ENCODE measurements at regions not wholly inside any gene's neighbourhood (a gene's known extent, or its start where the extent isn't known, plus 50 kb on each side); places are given as distances from the start of the nearest gene placed in this dataset.
A peak's percentile ranks its signal among the peaks of the same experiment; 100 is the strongest.

DNA sequence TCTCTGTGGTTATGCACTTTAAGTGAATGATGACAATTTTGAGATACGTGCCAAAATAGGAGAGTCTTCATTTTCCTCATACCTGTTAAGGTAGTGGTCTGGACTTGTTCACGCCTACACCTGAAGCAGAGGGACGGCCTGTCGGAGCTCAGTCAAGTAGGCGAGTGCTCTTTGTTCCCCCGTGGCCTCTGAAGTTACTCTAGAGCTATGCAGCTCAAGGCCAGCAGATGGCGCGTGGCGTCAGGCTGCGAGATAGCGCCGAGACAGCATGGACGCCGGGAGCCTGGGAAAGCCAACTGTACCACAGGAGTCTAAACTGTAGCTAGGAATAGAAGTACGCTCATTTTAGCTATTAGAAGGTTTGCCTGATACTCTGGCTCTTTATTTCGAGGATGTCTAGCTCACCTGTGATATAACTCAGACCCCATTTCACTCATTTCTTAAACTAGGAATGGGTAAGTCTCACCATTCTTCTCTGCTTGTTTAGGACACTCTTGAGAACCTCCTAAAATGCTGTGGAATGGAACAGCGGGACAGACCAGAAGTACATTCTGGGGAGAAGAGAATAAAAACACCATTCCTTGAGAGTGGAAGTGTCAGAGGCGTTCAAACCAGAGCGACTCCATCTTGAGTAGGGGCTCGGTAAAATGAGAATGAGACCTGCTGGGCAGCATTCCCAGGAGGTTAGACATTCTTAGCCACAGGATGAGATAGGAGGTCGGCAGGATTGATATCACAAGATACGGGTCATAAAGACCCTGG lies 267.4 kb upstream of the HMGA2 start:
- DNase-seq (ENCODE audit: low spot score), result peak; percentile 24

DNA sequence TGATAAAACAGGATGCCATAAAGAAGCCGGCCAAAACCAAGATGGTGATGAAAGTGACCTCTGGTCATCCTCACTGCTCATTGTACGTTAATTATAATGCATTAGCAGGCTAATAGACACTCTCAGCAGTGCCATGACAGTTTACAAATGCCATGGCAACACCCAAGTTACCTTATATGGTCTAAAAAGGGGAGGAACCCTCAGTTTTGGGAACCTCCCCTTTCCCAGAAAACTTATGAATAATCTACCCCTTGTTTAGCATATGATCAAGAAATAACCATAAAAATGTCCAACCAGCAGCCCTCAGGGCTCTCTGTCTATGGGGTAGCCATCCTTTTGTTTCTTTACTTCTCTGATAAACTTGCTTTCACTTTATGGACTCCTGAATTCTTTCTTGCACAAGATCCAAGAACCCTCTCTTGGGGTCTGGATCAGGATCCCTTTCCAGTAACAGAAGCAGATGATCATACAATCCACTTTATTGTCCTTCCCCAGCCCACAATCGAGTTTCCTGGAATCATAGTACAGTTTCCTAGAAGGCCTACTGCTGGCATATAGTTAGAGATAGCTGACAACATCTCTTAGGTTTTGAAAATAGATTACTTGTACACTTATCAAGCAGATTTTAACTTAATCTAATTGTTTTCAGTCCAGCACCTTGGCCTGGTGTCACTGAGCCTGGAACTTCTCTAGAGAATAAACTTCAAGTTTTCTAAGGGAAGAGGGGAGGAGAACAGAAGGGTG lies 266.7 kb upstream of the HMGA2 start:
- no peak for DNase-seq (ENCODE audit: low spot score)

DNA sequence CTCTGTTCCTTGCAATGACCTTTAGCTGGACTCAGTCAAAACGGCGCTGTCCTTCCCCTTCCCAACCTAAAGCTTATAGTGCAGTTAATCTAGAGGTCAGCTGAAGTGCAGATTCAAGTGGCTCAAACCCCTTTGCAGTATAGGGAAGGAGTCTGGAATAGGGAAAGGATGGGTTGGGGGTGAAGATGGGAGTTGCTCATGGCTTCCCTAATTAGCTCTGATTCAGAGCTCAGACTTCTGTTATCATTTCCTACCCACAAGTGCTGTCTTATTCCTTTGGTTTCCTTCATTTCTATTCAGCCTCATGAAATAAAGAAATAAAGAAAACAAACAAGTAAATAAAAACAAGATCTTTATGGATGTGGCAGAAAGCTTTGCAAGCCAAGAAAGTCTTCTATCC lies 264.0 kb upstream of the HMGA2 start:
- DNase-seq (ENCODE audit: low spot score), result no peak

DNA sequence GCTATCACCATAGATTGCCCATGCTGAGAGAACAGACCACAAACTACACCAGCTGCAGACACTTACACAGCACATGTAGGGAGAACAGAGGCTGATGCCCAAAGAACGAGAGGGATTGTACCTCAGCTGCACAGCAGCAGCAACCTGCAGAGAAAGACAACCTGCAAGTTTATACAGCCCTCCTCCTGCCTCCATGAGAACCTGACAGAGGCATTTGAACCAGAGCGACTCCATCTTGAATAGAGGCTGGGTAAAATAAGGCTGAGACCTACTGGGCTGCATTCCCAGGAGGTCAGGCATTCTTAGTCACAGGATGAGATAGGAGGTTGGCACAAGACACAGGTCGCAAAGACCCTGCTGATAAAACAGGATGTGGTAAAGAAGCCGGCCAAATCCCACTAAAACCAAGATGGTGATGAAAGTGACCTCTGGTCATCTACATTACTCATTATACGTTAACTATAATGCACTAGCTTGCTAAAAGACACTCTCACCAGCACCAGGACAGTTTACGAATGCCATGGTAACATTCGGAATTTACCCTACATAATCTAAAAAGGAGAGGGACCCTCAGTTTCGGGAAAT lies 262.4 kb upstream of the HMGA2 start:
- DNase-seq (ENCODE audit: low spot score), result peak; percentile 48

DNA sequence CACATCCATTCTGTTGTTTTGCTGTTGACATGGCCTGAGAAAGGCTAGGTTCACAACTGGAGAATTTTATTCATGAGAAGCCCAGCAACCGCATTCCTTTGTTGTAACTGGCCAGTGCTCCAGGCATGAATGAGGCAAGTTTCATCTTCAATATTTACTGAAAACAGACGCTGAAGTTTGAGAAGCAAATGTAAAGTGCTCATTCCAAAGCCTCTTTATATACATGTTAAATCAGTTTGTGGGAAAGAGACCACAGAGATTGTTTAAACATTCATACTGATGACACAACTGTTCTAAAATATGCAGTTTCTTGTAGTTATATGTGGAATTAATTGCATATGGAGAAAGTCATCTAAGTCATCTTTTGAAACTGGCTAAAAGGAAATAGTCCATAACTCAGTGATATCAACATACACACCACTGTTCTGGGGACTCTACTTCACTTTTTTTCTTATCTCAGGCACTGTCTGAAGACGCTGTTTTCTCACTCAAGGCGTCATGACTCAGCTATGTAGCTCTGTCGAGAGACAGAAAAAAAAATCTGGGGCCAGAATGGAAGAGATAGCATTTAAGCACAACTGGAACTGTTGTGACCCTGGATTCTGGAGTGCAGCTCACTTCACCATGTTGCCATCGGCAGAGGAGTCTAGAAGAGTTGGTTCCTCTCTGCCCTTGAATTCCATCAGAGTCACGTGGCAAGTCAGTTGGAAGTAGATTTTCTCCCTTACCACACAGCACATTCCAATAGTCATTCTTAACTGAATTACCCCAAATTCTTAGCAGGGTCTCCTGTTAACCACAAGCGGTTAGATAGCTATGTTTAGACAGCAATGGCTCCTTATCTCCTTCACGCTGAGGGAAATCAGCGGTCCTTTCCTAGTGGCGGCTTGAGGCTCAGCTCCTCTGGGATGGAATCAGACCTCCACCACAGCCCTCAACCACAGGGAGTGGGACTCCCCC lies 258.4 kb upstream of the HMGA2 start:
- no peak for DNase-seq (ENCODE audit: low spot score)

DNA sequence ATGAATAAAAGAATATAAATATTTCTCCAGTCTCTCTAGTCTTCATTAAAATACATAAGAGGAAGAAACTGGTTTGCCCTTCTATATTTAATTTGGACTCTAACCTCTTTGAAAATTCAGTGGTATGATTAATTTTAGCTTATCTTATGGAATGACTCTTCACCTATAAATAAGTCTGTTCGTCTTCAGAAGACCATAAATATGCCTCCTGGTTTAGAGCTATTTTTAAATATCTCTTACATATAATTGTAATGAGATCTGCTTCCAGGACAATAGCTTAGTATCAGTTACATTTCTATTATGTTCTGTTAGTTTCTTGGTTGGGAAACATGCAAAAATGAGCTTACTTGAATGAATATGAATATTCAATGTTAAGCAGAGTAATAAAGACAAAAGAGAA lies 257.5 kb upstream of the HMGA2 start:
- DNase-seq (ENCODE audit: low spot score), result no peak

DNA sequence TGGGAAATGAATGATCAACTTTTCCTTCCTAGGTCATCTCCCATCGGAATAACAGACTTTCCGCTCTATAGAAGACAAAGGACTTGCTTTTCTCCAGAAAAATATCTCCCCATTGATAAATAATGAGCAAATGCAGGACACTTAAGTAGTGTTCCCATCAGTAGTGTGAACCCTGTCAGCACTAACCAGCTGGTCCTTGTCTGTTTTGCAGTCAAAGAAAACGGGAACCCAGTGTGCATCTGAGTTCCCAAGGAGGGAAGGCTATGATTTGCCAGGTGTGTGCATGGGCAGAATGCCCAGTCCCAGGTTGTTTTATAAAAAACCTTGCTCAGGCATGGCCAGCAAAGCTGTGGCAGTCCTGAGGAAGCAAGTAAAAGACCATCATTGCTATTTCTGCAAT lies 256.5 kb upstream of the HMGA2 start:
- no peak for DNase-seq (ENCODE audit: low spot score)

DNA sequence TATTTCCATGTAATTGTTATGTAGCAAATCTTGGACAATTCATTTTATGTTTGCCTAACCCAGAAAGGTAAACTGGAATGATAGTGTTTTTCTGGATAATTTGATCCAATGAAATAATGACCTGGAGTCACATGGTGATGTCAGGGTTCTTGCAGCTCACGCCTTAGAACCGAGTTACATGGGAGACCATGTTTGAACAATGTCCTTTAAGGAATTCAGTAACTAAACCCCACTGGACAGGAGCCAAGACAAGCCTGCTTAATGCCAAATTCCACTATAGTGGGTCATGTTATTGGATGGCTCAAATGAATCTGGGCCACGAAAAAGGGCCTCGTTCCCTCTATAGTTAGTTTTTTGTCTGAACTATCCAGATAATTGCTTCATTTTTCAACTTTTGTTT lies 255.8 kb upstream of the HMGA2 start:
- no peak for DNase-seq (ENCODE audit: low spot score)

DNA sequence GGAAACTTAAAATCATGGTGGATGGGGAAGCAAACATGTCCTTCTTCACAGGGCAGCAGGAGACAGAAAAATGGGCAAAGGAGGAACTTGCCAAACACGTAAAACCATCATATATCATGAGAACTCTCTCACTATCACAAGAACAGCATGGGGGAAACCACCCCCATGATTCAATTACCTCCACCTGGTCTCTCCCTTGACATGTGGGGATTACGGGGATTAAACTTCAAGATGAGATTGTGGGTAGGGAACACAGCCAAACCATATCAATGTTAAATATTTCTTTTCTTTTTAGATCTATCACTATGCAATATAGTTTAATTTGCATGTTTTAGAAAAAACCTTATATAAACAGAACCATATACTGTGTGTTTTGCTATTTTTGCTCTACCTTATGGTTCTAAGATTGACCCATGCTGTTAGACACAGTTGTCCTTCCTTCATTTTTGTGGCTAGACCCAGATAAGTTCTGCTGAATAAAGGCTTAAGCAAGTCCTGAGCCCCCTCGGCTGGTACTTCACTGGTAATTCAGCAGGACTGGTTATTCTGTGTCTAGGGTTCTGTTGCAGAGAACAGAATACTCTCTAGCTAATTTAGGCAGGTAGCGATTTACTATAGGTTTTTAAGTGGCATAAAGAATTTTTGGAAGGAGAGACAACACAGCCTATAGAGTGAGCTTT lies 253.7 kb upstream of the HMGA2 start:
- no peak for DNase-seq (ENCODE audit: low spot score)

DNA sequence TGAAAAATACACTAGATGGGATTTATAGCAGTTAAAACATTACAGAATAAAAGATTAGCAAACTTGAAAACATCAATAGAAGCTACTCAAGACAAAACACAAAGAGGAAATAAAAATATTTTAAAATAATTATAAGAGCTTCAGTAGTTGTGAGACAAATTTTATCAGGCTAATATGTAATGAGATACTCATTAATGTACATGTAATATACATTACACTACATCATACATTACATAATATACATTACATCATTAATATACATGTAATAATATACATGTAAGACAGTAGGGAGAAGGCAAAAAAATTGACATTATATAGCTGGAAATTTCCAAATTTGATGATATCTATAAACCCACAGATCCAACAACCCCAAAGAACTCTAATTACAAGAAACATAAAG lies 249.4 kb upstream of the HMGA2 start:
- DNase-seq (ENCODE audit: low spot score), result no peak

DNA sequence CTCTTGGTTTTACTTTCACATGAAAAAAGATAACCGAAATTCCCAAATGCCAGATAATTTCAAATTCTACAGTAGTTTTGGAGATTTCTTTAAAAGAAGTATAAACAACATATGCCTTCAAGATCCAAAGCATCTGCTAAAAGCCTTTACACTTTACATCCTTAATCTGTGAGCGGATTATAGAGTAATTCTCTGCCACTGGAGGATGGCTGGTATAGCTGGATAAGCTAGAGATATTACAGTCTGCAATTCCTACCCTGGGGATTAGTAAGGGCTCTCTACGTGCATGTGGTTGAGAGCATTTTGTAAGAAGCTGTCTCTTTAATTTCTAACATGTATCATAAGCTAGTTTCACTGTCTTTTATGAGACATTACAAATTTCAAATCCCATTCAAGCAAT lies 240.3 kb upstream of the HMGA2 start:
- DNase-seq (ENCODE audit: low spot score), result no peak

DNA sequence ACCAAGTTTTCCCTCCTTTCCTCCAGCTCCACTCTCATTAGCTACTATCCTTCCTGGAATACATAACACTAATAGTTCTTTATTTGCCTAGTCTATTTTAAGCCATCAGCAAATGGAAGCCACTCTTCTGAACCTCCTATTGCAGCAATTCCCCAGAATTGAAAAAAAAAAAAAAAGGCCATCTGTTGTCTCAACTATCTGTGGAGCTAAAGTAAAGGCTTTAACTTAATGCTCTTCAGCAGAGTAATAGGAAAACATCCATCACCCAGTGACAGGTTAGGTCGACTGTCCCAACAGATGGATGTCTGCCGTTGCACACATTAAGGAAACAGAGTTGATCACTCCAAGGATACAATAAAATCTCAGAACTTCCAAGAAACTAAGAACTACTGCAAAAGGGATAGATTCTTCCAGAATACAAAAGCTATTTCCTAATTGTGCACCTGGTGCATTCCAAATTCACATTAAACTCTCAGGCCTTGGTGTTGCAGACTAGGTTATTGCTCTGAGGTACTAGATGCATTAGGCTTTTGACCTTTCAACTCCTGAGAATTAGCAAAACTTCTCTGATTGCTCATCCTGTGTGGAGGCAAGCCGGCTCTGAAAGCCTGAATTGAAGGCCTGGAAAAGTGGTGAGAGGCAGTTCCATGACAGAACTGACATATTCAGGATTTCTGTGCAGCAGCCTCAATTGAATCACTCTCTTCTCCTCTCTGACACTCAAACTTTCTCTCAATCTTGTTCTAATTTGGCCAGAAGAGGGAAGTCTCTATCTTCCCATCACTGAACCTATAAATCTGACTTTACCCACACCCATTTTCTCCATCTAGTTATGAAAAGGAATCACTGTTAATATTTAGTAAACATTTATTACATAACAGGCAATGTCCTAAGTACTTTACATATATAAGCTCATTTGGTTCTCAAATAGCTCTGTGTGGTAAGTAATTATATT lies 238.4 kb upstream of the HMGA2 start:
- no peak for DNase-seq (ENCODE audit: low spot score)

DNA sequence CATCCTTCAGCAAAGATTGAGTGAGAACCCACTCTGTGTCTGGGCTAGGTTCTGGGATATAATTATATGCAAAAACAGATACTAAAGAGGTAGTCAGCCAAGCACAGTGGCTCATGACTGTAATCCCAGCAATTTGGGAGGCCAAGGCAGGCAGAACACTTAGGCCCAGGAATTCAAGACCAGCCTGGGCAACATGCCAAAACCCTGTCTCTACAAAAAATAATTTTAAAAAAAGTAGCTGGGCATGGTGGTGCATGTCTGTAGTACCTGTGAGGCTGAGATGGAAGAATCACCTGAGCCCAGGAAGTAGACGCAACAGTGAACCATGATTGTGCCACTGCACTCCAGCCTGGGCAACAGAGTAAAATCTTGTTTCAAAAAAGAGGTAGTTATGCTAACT lies 237.5 kb upstream of the HMGA2 start:
- no peak for DNase-seq (ENCODE audit: low spot score)

DNA sequence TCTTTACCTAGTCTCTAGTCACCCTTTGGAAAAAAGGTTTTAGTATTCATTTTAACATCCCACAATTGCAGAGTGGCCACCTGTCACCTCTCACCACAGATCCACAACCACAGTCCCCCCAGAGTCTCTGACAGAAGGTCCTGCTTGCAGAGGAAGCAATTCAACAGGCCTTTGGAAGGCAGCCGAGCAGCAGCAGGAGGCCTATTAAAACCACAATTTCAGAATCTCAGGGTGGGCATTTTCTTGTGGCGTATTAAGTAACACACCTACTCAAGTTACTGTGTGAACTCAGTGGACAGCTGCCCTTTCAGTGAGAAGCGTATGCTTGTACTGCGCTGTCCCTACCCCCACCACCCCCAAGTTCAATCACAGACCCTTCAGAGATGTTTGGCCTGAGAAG lies 234.0 kb upstream of the HMGA2 start:
- DNase-seq (ENCODE audit: low spot score), result no peak

DNA sequence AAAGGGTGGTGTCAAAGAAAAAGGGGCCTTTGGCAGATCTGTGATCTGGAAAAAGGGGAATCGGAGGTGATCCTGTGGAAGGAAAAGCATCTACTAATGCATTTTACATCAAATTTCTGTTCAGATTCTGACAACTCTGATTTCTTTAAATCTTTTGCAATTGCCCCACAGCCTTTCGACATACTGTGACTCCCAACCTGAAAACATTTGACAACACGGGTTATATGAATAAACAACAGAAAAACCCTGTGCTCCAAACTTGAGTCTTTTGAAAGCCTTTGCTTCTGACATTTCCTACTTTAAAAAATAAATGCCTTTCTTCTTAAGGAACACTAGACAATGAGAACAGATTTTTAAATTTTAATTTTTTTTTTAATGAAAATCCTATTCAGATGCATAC lies 231.9 kb upstream of the HMGA2 start:
- DNase-seq (ENCODE audit: low spot score), result no peak

DNA sequence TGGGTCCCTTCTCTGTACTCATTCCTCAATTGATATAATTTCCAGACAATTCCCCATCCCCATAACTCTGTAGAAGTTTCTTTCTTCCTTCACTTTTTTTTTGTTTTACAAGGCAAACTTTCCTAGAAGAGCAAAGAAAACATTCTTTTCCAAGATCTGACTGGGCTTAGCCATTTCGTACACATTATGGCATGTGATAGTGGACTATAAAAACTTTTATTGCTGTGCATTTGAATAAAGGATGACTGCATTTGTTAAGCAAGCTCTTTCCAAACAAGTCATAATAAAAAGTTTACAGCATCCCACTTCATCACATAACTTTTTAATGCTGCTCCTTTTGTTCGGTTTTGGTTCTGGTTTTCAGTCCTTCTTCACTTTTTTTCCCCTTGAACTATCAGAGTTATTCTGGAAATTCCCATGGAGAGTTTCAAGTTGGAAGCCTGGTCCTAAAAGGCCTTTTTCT lies 231.0 kb upstream of the HMGA2 start:
- no peak for DNase-seq (ENCODE audit: low spot score)

DNA sequence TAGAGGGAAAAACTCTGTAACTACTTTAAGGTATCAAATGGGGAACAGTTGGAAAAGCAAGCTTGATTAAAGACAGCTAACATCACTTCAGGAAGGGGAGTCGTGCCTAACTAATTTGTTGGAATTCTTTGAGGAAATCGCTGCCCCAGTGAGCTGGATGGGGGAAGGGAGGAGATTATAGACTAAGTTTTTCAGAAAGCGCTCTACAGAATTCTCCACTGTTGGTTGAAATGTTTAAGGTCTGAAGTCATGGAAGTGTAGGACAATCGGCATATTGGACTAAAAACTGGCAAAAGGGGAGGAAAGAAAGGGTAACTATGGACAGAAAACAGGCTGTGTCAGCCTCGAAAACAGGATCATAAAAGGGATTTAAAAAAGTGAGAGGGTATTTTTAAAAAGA lies 229.9 kb upstream of the HMGA2 start:
- no peak for DNase-seq (ENCODE audit: low spot score)

DNA sequence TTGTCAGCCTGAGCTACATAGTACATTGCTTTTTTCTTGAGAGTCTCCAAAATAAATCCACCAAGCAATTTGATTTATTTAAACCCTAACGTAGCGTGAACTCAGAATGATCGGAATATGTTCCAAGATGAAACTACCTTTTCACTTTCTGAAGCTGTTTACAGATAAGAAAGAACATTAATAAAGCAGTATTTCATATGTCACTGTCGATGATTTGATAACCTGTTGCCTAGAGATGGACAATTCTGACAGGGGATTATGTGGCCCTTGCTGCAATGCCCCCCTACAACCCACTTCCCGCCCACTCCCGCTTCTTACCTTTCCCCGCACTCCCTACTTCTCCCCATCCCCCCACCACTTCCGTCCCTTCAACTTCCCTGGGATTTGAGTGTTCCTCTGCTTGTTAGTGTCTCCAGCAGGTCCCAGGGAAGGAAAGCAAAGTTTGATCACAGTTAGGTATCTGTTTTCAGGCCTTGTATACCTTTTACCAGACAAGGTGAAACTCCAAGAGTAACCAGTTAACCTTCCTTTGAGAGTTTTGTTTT lies 229.2 kb upstream of the HMGA2 start:
- DNase-seq (ENCODE audit: low spot score), result no peak

DNA sequence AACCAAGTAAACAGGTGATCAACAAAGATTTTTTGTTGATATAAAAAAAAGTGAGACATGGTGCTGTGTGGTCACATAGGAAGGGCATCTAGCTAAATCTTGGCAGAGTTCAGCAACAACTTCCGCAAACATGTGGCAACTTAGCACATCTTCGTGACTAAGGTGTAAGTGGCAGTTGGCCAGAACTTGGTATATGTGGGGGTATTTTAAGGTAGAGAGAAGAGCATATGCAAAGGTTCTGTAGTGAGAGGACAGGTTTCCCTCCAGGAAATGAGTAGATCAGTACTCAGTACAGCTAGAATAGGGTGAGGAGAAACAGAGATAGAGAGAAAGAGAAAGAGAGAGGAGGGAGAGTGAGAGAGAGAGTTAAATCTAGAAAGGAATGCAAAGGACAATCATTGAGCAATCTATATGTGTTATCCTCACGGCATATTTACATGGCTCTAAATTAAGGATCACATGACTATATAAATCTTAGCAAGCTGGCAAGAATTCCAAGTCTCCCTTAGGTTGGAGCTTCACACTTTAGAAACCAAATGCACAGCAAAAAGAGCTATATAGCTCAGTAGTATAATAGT lies 227.7 kb upstream of the HMGA2 start:
- no peak for DNase-seq (ENCODE audit: low spot score)

DNA sequence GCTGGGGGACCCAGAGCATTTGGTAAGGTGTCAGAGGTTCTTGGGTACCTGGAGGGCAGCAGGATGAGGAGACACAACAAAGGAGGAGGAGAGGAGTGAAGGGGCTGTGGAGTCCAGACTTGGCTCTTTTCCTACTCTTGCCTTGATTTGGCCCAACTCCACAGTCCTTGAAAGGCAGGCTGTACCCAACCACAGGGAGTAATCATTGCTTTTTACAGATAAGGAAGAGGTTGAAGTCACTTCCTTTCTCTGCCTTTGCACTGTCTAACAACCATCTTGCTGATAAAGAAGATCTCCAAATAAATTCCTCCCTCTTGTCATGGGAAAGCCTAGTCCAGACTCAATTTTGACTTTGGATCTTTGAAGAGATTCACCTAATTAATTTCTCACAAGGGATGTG lies 226.8 kb upstream of the HMGA2 start:
- no peak for DNase-seq (ENCODE audit: low spot score)

Data from RKO (cell line).